ENCODE measurements at regions not wholly inside any gene's neighbourhood (a gene's known extent, or its start where the extent isn't known, plus 50 kb on each side); places are given as distances from the start of the nearest gene placed in this dataset.

DNA sequence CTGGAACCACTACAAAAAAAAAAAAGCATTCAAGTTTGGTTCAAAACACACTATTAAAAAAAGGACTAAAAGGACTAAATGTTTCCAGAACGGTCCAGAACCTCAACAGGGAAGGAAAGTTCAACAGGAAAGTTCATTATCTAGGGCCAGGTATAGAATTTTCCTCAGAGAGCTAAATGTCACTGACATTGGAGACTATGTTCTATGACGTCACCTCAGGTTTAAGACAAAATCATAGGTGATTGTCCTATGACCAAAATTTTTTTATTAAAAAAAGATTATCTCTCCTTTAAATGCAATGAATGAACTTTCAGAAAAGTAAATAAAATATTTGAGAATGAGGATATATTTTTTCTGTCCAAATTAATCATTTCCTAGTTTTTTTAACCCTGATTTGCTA is 746.7 kb upstream of the USP15 start:
- no peak for TF ChIP-seq EZH2 (IDR thresholded peaks at IDR 0.05; ENCODE audit: low read depth)
- TF ChIP-seq, protein P1, sequence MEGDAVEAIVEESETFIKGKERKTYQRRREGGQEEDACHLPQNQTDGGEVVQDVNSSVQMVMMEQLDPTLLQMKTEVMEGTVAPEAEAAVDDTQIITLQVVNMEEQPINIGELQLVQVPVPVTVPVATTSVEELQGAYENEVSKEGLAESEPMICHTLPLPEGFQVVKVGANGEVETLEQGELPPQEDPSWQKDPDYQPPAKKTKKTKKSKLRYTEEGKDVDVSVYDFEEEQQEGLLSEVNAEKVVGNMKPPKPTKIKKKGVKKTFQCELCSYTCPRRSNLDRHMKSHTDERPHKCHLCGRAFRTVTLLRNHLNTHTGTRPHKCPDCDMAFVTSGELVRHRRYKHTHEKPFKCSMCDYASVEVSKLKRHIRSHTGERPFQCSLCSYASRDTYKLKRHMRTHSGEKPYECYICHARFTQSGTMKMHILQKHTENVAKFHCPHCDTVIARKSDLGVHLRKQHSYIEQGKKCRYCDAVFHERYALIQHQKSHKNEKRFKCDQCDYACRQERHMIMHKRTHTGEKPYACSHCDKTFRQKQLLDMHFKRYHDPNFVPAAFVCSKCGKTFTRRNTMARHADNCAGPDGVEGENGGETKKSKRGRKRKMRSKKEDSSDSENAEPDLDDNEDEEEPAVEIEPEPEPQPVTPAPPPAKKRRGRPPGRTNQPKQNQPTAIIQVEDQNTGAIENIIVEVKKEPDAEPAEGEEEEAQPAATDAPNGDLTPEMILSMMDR (conservative IDR thresholded peaks at IDR 0.05), result no peak
